Neural cell (in vitro differentiated cells): ENCODE measurements at regions not wholly inside any gene's neighbourhood (a gene's known extent, or its start where the extent isn't known, plus 50 kb on each side); places are given as distances from the start of the nearest gene placed in this dataset.

Experiments
- EP300 ChIP-seq: fragments of 450-650 bp; conservative IDR thresholded peaks from 2 replicates; pipeline ENCODE4 v1.6.1; 2014; ENCODE audit warnings: antibody characterized with exemption, mild to moderate bottlenecking, moderate library complexity; ENCODE audit not compliant: poor library complexity, severe bottlenecking
- POLR2AphosphoS5 ChIP-seq: IDR thresholded peaks from 2 replicates; pipeline ENCODE4 v1.6.1; 2012
- RAD21 ChIP-seq: fragments of 450-650 bp; conservative IDR thresholded peaks from 2 replicates; pipeline ENCODE4 v1.6.1; 2014; ENCODE audit warnings: antibody characterized with exemption, mild to moderate bottlenecking, moderate library complexity
- TAF1 ChIP-seq: IDR thresholded peaks from 2 replicates; pipeline ENCODE4 v1.6.1; 2012; ENCODE audit warnings: low read depth
- TF ChIP-seq, protein P1 (sequence below): fragments of 450-650 bp; IDR thresholded peaks from 2 replicates; pipeline ENCODE4 v1.5.1; 2014; ENCODE audit warnings: antibody characterized with exemption, mild to moderate bottlenecking, moderate library complexity; ENCODE audit not compliant: poor library complexity, severe bottlenecking

DNA sequence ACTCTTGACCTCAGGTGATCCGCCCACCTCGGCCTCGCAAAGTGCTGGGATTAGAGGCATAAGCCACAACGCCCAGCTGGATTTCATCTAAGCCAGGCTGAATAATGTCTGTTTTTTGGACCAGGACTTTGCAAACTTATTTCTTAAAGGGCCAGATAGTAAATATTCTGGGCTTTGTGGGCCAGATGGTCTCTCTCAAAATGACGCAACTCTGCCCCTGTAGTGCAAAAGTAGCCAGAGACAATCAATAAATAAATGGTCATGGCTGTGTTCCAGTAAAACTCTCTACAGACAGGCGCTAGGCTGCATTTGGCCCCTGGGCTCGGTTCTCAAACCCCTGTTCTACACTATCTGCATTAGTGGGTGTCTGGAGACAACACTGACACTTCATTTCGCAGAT is 121.9 kb upstream of the CDH13 start:
- TF ChIP-seq RAD21 = no peak
- no peak for TF ChIP-seq POLR2AphosphoS5
- TF ChIP-seq, protein P1, sequence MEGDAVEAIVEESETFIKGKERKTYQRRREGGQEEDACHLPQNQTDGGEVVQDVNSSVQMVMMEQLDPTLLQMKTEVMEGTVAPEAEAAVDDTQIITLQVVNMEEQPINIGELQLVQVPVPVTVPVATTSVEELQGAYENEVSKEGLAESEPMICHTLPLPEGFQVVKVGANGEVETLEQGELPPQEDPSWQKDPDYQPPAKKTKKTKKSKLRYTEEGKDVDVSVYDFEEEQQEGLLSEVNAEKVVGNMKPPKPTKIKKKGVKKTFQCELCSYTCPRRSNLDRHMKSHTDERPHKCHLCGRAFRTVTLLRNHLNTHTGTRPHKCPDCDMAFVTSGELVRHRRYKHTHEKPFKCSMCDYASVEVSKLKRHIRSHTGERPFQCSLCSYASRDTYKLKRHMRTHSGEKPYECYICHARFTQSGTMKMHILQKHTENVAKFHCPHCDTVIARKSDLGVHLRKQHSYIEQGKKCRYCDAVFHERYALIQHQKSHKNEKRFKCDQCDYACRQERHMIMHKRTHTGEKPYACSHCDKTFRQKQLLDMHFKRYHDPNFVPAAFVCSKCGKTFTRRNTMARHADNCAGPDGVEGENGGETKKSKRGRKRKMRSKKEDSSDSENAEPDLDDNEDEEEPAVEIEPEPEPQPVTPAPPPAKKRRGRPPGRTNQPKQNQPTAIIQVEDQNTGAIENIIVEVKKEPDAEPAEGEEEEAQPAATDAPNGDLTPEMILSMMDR = no peak
- no peak for TF ChIP-seq EP300
- TF ChIP-seq TAF1 = no peak
